GM18508 (cell line): ENCODE measurements at regions not wholly inside any gene's neighbourhood (a gene's known extent, or its start where the extent isn't known, plus 50 kb on each side); places are given as distances from the start of the nearest gene placed in this dataset.
"Not testable (repeated sequence)": the region's sequence is repeated elsewhere in the genome, so short reads cannot be mapped to it uniquely, and the experiment has no call there.

ENCODE experiments used
- ATAC-seq: cut with Tn5 transposase; IDR thresholded peaks from one replicate; pipeline ENCODE4 v1.9.1; 2021; ENCODE audit warnings: moderate number of reproducible peaks; ENCODE audit not compliant: insufficient read depth, unreplicated experiment

DNA sequence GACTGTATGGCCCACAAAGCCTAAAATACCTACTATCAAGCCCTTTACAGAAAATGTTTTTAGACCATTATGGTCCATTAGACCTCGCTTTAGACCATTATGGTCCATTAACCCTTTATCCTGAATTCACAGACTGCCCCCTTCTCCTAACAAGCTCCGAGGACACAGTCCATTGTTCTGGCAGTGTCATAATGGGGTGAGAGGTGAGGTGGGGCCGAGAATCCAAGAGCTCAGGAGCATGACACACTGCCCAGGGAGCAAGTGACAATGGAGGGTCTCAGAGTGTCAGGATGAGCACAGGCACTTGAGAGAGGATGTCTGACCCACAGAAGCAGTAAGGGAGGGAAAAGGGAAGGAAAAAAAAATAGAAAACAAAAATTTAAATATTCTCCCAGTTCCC lies 212.4 kb upstream of the NT5E start:
- no peak for ATAC-seq

- no peak for ATAC-seq
Measured at GRCh38 chr6:85236636-85237035, 213.2 kb upstream of the NT5E start.

GRCh38 chr6:85227345-85227744 lies 222.5 kb upstream of the NT5E start:
- ATAC-seq, result not testable (repeated sequence)

DNA sequence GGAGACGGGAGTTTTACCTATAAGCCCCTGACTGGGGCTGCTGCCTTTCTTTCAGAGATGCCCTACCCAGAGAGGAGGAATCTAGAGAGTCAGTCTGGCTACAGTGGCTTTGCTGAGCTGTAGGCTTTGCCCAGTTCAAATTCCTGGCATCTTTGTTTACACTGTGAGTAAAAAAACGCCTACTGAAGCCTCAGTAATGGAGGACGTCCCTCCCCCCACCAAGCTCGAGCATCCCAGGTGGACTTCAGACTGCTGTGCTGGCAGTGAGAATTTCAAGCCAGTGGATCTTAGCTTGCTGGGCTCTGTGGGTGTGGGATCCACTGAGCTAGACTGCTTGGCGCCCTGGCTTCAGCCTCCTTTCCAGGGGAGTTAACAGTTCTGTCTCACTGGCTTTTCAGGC lies 237.1 kb upstream of the NT5E start:
- not testable (repeated sequence) for ATAC-seq

DNA sequence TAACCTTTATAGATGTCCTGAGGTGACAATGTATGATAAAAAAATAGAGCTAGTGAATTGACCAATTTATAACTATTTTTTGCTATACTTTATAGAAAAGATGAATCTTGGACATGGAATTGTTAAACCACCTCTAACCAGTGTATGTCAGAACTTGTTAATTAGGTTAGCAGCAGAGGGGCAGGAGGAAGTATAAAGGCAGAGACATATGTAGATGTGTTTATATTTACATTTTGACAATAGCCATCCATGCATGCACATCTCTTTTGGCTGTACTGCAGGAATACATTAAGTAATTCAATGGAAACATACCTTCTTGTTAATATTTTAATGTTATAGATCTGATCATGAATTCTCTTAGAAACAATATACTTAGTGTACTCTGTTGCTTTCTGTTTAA lies 254.6 kb upstream of the NT5E start:
- no peak for ATAC-seq

GRCh38 chr6:85193339-85193738 lies 256.5 kb upstream of the NT5E start:
- ATAC-seq, result no peak

GRCh38 chr6:85192596-85192995 lies 257.3 kb upstream of the NT5E start:
- no peak for ATAC-seq

GRCh38 chr6:85192186-85192585 lies 257.7 kb upstream of the NT5E start:
- ATAC-seq, result no peak

DNA sequence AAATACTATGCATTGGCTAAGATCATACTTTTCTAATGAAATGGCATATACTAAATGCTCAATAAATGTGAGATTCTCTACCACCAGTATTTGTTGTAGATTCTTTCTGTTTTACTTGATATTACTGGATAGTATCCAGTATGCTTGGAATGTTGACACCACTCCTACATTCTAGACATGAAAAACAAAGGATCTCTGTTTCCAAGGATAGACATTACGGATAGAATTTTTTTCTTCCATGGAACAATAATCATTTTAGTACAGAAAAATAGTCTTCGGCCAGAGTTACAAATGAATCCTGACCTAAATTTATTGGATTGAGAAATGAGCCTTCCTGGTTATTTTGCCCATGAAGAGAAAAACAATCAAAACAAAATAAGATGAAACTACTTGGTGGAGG lies 258.2 kb upstream of the NT5E start:
- no peak for ATAC-seq

DNA sequence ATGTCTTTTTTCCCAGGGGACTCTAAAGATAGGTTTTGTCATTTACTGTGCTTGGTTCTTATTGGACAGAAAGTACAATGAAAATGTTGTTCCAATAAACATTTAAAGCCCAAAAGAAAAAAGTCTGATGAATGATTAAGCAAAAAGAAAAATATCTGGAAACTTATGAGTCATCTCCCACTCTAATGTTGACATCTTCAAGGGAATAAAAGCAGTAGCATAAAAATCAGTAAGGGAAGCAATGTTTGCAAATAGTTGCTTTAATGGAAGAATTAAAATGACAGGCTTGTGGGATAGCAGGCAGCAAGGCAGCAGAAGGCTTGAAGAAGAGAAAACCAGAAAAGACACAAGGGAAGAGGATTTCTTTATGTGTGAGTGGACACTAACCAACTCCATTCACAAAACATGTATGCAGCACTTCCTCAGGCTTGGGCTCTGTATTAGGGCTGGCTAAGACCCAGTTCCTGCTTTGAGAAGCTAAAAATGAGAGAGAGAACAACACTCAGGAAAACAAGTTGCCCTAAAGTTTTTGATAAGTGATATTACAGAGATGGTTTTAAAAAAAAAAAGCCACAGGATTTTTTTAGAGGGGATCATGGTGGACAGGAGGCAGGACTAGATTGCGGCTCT lies 263.2 kb upstream of the NT5E start:
- ATAC-seq, result no peak

DNA sequence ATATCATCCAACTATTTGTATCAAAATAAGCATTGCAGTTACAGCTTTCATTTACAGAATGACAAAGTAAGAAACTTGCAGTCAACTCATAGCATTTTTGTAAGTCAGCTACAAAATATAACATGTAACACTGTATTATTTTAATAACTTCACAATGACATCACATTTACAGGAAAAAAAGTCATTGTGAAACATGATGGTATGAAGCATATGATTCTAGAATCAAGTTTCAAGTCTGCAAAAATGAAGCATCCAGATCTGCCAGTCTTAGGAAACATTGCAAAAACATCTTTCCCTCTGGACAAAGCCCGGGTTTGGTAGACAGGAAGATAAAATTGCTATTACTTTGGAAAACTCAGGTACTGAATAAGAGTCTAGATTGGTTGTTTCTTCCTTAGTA lies 263.9 kb upstream of the NT5E start:
- no peak for ATAC-seq

DNA sequence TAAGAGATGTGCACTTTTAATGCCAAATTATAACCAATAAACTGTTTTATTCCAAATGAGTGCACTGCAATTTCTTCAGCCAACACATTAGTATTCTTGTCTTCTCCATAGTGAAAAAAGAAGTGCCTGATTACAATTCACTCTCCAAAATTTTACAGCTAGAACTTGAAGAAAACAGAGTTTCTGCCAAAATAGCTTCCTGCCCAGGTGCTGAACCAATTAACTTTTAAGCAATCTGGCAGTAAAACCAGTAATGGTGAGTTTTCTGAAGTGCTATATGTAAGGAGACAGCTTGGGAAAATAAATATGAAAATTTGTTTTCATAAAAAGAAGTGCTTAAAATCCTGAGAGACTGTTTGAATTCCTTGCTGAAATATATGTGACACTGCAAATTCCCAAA lies 266.0 kb upstream of the NT5E start:
- ATAC-seq, result no peak

DNA sequence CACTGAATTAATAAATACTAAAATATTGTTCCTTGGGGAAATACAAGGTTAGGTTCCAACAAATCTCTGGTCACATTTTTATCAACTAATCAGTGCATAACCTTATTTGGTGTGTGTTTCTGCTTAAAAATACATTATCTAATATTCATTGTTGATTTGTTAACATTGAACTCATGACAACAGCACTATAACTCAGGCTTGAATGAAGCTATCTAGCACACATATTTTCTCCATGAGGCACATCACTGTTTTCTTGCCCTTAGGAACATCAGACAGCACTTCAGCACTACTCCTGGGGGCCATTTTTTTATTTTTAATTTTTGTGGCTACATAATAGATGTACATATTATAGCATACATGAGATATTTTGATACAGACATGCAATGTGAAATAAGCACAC lies 277.2 kb upstream of the NT5E start:
- no peak for ATAC-seq

GRCh38 chr6:85172161-85172560 lies 277.7 kb upstream of the NT5E start:
- ATAC-seq, result no peak

- no peak for ATAC-seq
Measured at GRCh38 chr6:85169189-85169588, 280.7 kb upstream of the NT5E start.

- ATAC-seq, result no peak
Measured at GRCh38 chr6:85168146-85168545, 281.7 kb upstream of the NT5E start.

- no peak for ATAC-seq
Measured at GRCh38 chr6:85166114-85166741, 283.7 kb upstream of the NT5E start.

DNA sequence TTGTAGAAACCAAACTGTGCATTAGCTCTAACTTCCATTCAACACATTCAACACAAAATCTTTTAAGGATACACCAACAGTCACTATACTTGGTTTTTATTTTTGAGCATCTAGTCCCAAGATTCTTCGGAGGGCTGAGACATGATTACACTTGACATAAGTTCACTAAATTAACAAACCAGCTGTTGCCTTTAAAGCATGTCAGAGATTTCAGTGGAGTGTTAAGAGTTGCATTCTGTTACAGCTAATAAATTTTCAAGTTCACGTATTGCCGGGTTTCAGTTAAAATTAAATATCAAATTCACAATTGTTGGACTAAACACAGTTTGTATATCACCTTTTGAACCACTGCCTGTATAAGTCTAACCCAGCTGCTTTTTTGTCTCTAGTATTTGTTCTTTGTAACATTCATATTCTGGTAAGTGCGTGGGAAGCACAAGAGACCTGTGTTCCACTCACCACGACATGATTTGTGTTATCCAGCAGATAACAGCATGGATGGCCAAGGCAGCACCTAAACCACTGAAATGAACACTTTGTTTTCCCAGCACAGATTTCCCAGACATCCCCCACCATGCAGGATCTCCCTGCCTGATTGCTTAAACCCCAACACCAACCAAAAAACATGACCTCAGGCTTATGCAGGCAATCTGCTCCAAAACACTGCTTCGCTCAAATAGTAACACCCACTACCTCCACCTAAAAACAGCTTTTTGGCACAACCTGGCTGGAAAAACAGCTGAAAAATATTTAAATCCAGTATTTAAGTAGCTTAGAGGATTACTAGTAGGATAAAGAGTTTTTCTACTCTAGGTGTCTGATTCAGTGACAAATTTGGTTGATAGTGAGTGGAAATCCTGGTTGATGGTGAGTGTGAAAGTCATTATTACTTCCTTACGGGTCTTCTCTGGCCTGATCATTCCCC lies 286.5 kb upstream of the NT5E start:
- no peak for ATAC-seq

- no peak for ATAC-seq
Measured at GRCh38 chr6:85157311-85157710, 292.6 kb upstream of the NT5E start.

DNA sequence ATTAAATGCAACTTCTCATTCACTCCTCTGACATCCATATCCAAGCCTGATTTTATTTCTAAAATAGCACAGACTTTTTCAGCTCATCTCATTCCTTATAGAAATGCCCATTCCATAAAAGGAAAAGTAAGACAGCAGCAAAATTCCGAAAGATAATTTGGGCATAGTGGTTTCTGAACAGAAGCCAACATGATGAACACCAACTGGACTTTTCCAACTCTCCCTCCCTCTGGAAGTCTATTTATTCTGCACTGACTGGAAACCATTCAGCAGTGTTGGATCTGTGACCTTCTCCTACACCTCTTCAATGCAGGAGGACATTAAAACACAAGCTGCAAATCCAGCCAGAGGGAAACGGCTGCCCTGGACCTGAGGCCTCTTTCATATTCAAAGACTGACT lies 306.2 kb upstream of the NT5E start:
- ATAC-seq, result no peak

- ATAC-seq, result no peak
Measured at GRCh38 chr6:85137865-85138264, 312.0 kb upstream of the NT5E start.
